ENCODE measurements at regions not wholly inside any gene's neighbourhood (a gene's known extent, or its start where the extent isn't known, plus 50 kb on each side); places are given as distances from the start of the nearest gene placed in this dataset.
A peak's percentile ranks its signal among the peaks of the same experiment; 100 is the strongest.

DNA sequence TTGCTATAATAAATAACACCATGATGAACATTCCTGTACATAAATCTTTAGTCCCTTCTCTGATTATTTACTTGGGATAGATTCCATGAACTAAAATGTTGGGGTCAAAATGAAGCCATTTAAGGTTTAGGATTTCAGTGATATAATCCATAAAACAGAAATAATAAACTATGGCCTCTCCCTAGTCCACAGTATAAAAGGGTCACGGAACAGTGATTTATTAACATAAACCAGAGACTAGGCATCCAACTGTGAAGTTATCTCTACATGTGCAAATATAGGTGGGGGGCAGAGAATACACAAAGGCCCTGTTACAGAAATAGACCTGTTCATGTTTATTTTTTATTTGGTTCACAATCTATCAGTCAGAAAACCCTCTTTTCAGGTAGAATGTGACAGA, 499.1 kb upstream of the SLIT2 start:
- H3K4me3 ChIP-seq (ENCODE audit: control insufficient read depth, low read depth, low read length), result no peak overlapping the region
- TF ChIP-seq, protein P1, sequence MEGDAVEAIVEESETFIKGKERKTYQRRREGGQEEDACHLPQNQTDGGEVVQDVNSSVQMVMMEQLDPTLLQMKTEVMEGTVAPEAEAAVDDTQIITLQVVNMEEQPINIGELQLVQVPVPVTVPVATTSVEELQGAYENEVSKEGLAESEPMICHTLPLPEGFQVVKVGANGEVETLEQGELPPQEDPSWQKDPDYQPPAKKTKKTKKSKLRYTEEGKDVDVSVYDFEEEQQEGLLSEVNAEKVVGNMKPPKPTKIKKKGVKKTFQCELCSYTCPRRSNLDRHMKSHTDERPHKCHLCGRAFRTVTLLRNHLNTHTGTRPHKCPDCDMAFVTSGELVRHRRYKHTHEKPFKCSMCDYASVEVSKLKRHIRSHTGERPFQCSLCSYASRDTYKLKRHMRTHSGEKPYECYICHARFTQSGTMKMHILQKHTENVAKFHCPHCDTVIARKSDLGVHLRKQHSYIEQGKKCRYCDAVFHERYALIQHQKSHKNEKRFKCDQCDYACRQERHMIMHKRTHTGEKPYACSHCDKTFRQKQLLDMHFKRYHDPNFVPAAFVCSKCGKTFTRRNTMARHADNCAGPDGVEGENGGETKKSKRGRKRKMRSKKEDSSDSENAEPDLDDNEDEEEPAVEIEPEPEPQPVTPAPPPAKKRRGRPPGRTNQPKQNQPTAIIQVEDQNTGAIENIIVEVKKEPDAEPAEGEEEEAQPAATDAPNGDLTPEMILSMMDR (IDR thresholded peaks at IDR 0.05; ENCODE audit: control insufficient read depth, insufficient read depth, low read depth, low read length, missing control alignments), result no peak
- DNase-seq (ENCODE audit: low read depth), result no peak

DNA sequence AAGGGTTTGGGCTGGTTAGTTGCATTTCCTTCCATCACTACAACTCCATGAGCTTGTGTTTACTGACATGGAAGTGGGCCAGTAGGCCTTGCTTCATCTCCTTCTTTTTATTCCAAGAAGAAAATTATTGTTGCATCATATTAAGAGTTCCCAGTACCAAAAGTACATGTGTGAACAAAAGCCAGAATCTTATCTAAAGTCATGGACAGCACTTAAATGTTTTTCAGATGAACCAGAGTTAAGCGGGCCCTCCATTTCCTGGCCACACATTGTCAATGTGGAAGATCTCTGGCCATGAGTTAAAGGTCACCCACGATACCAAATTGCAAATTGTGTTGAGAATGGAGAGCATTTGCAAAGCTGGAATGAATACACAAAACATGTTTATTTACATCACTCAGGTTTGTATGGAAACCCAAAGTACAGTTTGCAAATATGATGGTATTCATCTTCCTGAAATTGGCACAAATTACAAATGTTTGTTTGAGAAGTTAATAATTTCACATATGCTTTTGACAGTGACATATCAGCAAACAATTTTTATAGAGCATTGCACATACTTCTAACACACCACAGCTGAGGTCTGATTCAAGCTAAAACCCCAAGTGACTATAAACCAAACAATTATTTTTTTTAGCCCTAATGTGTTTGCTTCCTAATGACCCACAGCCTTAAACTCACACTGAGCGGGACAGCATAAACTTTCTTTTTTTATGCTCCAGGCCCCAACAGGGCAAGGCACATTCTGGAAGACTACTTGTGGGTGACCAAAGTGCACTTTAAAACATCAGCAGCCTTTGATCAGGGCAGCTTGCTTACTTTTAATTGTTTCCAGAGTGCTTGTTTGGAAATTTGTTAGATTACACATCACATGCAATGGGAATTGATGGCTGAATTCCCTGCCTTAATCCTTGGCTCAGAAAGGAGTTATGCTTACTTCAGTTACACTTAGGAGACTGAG, 502.9 kb upstream of the SLIT2 start:
- no peak overlapping the region for H3K4me3 ChIP-seq (ENCODE audit: control insufficient read depth, low read depth, low read length)
- TF ChIP-seq, protein P1 (IDR thresholded peaks at IDR 0.05; ENCODE audit: control insufficient read depth, insufficient read depth, low read depth, low read length, missing control alignments), result no peak
- peak; percentile 94 for DNase-seq (ENCODE audit: low read depth)

DNA sequence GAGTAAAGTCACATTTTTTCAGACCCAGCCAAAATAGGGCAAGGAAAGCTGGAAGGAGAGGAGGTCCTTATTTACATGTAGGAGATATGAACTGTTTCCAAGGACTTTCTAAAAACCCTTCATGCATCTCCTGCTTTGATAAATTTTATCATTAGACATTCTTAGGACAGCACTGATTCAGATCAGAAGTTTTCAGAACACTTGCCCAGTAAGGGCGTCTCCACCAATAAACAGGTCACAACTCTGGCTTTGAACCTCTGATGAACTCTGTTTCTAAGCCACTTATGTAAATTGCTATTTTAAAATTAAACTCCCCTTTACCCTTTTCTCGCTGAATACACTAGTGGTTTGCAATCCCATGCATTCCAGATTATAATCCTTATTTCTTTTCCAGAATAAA, 505.3 kb upstream of the SLIT2 start:
- TF ChIP-seq, protein P1 (IDR thresholded peaks at IDR 0.05; ENCODE audit: control insufficient read depth, insufficient read depth, low read depth, low read length, missing control alignments), result no peak
- no peak overlapping the region for H3K4me3 ChIP-seq (ENCODE audit: control insufficient read depth, low read depth, low read length)

DNA sequence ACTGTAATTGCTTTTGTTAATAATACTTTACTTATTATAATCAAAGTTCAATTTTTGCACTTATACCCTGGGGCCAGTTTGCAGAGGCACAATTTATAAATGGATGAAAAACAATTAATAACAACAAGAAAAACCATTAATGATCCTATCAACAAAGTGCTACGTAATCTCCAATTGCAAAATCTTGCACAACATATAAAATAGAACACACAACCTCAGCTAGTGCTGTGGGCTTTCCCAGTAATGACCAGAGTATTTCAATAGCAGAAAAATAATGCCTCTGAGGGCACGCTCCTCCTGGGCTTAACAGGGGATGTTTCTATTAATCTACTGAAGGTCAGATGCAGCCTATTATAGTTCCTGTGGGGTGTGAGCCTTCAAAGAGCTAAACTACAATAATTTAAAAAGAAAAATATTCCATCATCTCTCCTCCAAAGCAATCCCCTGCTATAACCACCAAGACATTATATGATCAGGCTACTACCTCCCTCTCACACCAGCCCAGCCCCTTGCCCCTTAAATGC, 508.5 kb upstream of the SLIT2 start:
- TF ChIP-seq, protein P1 (IDR thresholded peaks at IDR 0.05; ENCODE audit: control insufficient read depth, insufficient read depth, low read depth, low read length, missing control alignments), result no peak
- no peak for DNase-seq (ENCODE audit: low read depth)
- no peak overlapping the region for H3K4me3 ChIP-seq (ENCODE audit: control insufficient read depth, low read depth, low read length)

More for the DNA sequence above, 505.3 kb upstream of the SLIT2 start:
- no peak for DNase-seq (ENCODE audit: low read depth)

DNA sequence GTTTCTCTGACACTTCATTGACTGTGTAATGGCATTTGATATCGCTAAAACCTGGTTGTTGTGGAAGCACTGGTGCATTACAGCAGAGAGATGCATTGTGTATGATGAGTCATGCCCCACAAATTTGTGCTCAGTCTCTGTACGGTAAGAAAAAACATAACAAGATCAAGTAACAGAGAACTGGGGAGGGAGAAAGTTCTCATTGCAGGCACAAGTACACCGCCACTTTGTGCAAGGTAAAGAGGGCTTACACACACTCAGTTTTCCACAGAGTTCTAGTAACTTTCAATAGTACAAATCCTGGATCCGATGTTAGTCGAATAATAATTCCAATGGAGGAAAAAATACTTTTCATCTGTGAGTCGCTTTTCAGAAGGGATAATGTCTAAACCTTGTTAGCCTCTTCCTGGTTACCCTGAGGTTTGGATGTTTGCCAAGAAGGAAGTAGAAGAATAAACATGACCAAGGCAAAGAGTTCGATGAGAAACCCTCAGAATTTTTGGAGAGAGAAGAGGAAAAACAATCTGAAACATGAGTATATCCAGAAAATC, 512.5 kb upstream of the SLIT2 start:
- H3K4me3 ChIP-seq (ENCODE audit: control insufficient read depth, low read depth, low read length), result no peak overlapping the region
- TF ChIP-seq, protein P1 (IDR thresholded peaks at IDR 0.05; ENCODE audit: control insufficient read depth, insufficient read depth, low read depth, low read length, missing control alignments), result no peak
- DNase-seq (ENCODE audit: low read depth), result peak; percentile 47

DNA sequence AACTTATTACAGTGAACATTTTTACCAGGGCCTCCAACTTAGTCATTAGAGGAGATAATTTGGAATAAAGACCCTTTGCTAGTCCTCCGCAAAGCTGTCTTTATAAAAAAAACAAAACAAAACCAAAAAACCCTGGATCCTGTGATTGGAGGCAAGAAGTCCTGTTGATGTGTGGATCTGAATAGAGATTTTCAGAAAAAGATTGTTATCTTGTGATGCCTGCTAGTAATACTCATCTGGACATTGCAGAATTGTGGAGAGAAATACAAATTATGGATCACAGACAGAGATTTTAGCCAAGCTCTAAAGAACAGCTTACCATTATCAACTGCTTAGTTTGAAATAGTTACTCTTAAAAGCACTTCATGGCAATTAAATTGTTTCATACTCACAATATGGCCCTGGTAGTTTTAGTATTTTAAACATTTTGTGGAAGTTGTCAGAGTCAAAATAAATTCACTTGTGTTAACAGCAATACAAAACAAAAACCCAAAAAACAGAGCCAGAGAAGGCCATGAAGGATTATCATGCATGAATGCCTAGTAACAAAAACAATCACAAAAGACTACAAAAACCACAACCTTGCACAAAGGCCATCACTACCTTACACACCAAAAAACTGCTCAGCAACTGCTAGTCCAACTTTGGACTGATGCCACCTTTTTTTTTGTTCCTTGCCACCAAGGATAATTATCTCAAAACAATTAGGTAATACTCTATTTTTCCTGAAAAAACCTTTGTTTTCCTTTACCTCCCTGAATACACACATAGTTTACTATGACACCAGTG, 514.5 kb upstream of the SLIT2 start:
- TF ChIP-seq, protein P1 (IDR thresholded peaks at IDR 0.05; ENCODE audit: control insufficient read depth, insufficient read depth, low read depth, low read length, missing control alignments), result no peak
- H3K4me3 ChIP-seq (ENCODE audit: control insufficient read depth, low read depth, low read length), result no peak overlapping the region
- DNase-seq (ENCODE audit: low read depth), result no peak
